Hepatocyte (in vitro differentiated cells): ENCODE measurements at regions not wholly inside any gene's neighbourhood (a gene's known extent, or its start where the extent isn't known, plus 50 kb on each side); places are given as distances from the start of the nearest gene placed in this dataset.

Experiments used
- CTCF ChIP-seq: fragments of 200-600 bp; sonication (generic); IDR thresholded peaks from 2 replicates; pipeline ENCODE4 v1.5.1; 2016; ENCODE audit warnings: antibody characterized with exemption, mild to moderate bottlenecking; ENCODE audit not compliant: poor library complexity
- EZH2 ChIP-seq: fragments of 200-600 bp; sonication (generic); IDR thresholded peaks from 2 replicates; pipeline ENCODE4 v1.6.1; 2016; ENCODE audit warnings: antibody characterized with exemption, mild to moderate bottlenecking, borderline replicate concordance
- EZH2phosphoT487 ChIP-seq: fragments of 200-600 bp; sonication (generic); IDR thresholded peaks from one replicate; pipeline ENCODE4 v1.6.1; 2018; ENCODE audit warnings: antibody characterized with exemption, mild to moderate bottlenecking, low read depth, moderate library complexity; ENCODE audit not compliant: unreplicated experiment, severe bottlenecking

- TF ChIP-seq CTCF (no peak), EZH2 (no peak), EZH2phosphoT487 (no peak)
Observed at GRCh38 chr1:187045371-187045770, 216.6 kb downstream of the PLA2G4A start.
